Natural killer cell (primary cell): ENCODE measurements at regions not wholly inside any gene's neighbourhood (a gene's known extent, or its start where the extent isn't known, plus 50 kb on each side); places are given as distances from the start of the nearest gene placed in this dataset.

ENCODE experiments used
- ATAC-seq, 3 donors: fragments of 150-1000 bp in 2 of 3; fragments of 200-7000 bp in 1 of 3; cut with Tn5 transposase; 1 replicate in 1 of 3; 2 replicates in 2 of 3; pipeline ENCODE4 v1.10.0; 2021; ENCODE audit warnings: mild to moderate bottlenecking in 2 of 3, moderate library complexity in 2 of 3
- DNase-seq, 2 donors: peaks; one replicate each; pipeline versions ENCODE4 v3.0.0 to v3.0.0-alpha.2; 2013 to 2021; ENCODE audit warnings: mixed read lengths in 1 of 2
- H3K27ac ChIP-seq: one replicate; pipeline ENCODE4 v1.5.1; 2013; ENCODE audit warnings: mild to moderate bottlenecking, low read length
- H3K27me3 ChIP-seq: one replicate; pipeline ENCODE4 v1.6.1; 2013; ENCODE audit warnings: low read length; ENCODE audit not compliant: control insufficient read depth, insufficient read depth
- H3K36me3 ChIP-seq: one replicate; pipeline ENCODE4 v1.6.1; 2013; ENCODE audit warnings: low read length; ENCODE audit not compliant: control insufficient read depth, insufficient read depth
- H3K4me1 ChIP-seq: one replicate; pipeline ENCODE4 v1.6.1; 2013; ENCODE audit warnings: low read length; ENCODE audit not compliant: control insufficient read depth, insufficient read depth
- H3K4me3 ChIP-seq: one replicate; pipeline ENCODE4 v1.5.1; 2013; ENCODE audit warnings: low read length
- H3K9me3 ChIP-seq: one replicate; pipeline ENCODE4 v1.6.1; 2013; ENCODE audit warnings: low read length; ENCODE audit not compliant: control insufficient read depth, insufficient read depth
- H3K27ac Mint-ChIP-seq, 2 donors: one replicate each; pipeline ENCODE4 v1.8.0; 2022; ENCODE audit warnings: mild to moderate bottlenecking in 2 of 2, mixed read lengths in 2 of 2, moderate library complexity in 1 of 2
- H3K27me3 Mint-ChIP-seq, 2 donors: one replicate each; pipeline ENCODE4 v1.8.0; 2022; ENCODE audit warnings: low read depth in 2 of 2, mixed read lengths in 2 of 2
- H3K36me3 Mint-ChIP-seq: one replicate; pipeline ENCODE4 v1.8.0; 2022; ENCODE audit warnings: mixed read lengths
- H3K4me1 Mint-ChIP-seq, 2 donors: one replicate each; pipeline ENCODE4 v1.8.0; 2022; ENCODE audit warnings: mixed read lengths in 2 of 2
- H3K4me3 Mint-ChIP-seq: one replicate; pipeline ENCODE4 v1.8.0; 2022; ENCODE audit warnings: mild to moderate bottlenecking, moderate library complexity, mixed read lengths
- H3K9me3 Mint-ChIP-seq, 2 donors: one replicate each; pipeline ENCODE4 v1.8.0; 2022; ENCODE audit warnings: mixed read lengths in 2 of 2
- WGBS: methylation state at CpG from one replicate; pipeline ENCODE4 v1.1.7; 2013; ENCODE audit warnings: missing lambda C conversion rate; ENCODE audit not compliant: insufficient coverage; 5-methylcytosine and 5-hydroxymethylcytosine counted together
- intact Hi-C: fragments of 100-400 bp; cut with micrococcal nuclease; formaldehyde crosslinking; loops from one replicate; pipeline ENCODE4 v1.14.2; 2022
- TF ChIP-seq, protein P1 (sequence below): fragments of 200-600 bp; IDR thresholded peaks from one replicate; pipeline ENCODE4 v1.8.0; 2022; ENCODE audit warnings: antibody characterized with exemption

DNA sequence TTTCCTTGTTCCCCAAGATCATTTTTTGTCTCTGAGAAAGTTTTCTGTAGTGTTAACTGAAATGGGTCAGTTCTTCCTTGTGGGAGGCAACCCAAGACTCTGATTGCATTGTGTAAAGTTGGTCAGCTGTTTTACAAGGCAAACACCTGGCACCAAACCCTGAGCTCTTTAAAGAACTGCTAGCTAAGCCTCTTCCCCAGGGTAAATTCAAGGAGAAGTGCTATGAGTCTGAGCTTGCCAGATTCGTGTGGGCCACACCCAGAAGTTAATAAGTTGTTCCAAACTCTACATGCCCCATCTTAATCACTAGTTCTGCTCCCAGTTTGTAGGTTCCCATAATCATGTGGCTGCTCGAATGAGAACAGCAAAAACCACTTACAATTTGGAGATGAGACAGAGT is 214.5 kb downstream of the BTG1 start:
- Mint-ChIP-seq H3K4me1 (peaks cover 8 to 10% of the 10 kb centered on the region in 2 donors), H3K36me3 (no peaks in the 10 kb centered on the region), H3K27me3 (no peaks in the 10 kb centered on the region), H3K27ac (no peak overlapping the region), H3K9me3 (no peaks in the 10 kb centered on the region), H3K4me3 (no peak overlapping the region)
- TF ChIP-seq, protein P1, sequence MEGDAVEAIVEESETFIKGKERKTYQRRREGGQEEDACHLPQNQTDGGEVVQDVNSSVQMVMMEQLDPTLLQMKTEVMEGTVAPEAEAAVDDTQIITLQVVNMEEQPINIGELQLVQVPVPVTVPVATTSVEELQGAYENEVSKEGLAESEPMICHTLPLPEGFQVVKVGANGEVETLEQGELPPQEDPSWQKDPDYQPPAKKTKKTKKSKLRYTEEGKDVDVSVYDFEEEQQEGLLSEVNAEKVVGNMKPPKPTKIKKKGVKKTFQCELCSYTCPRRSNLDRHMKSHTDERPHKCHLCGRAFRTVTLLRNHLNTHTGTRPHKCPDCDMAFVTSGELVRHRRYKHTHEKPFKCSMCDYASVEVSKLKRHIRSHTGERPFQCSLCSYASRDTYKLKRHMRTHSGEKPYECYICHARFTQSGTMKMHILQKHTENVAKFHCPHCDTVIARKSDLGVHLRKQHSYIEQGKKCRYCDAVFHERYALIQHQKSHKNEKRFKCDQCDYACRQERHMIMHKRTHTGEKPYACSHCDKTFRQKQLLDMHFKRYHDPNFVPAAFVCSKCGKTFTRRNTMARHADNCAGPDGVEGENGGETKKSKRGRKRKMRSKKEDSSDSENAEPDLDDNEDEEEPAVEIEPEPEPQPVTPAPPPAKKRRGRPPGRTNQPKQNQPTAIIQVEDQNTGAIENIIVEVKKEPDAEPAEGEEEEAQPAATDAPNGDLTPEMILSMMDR: no peak
- Histone ChIP-seq H3K4me3 (no peak overlapping the region), H3K4me1 (no peaks in the 10 kb centered on the region), H3K36me3 (no peaks in the 10 kb centered on the region), H3K27ac (no peak overlapping the region), H3K9me3 (no peaks in the 10 kb centered on the region), H3K27me3 (peaks cover 2% of the 10 kb centered on the region)
- 91% methylated on average over 2 of the region's 2 CpGs for WGBS
- ATAC-seq (no peak), DNase-seq (no peak)
- intact Hi-C loops: no loop called here

DNA sequence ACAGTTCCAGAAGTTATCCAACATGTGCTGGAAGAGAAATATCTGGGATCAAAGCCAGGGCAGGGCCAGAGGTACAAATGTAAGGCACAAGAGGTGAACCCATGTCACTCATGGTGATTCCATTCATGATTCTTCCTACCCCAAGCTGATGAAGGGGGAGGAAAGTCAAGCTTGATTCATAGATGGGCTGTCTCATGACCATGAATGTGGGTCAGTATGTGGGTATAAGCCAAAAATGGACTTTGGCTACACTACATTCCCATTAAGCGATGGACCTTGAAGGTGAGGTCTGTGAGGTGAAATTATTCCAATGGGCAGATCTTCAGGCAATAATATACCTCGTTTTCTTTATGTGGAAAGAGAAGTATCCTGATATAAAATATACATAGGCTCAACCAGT is 217.1 kb downstream of the BTG1 start:
- H3K36me3 ChIP-seq: no peaks in the 10 kb centered on the region
- Mint-ChIP-seq H3K4me1 (peaks cover 8 to 10% of the 10 kb centered on the region in 2 donors), H3K4me3 (no peak overlapping the region), H3K9me3 (no peaks in the 10 kb centered on the region), H3K27ac (no peak overlapping the region), H3K27me3 (no peaks in the 10 kb centered on the region), H3K36me3 (no peaks in the 10 kb centered on the region)
- ATAC-seq (no peak), DNase-seq (no peak)
- H3K4me1 ChIP-seq: no peaks in the 10 kb centered on the region
- peaks cover 2% of the 10 kb centered on the region for H3K27me3 ChIP-seq
- no peaks in the 10 kb centered on the region for H3K9me3 ChIP-seq
- whole genome bisulfite sequencing: no CpG with 5 or more reads among the region's 2 CpGs
- intact Hi-C loops: no loop called here
- TF ChIP-seq, protein P1: no peak
- no peak overlapping the region for H3K27ac ChIP-seq
- H3K4me3 ChIP-seq: no peak overlapping the region

DNA sequence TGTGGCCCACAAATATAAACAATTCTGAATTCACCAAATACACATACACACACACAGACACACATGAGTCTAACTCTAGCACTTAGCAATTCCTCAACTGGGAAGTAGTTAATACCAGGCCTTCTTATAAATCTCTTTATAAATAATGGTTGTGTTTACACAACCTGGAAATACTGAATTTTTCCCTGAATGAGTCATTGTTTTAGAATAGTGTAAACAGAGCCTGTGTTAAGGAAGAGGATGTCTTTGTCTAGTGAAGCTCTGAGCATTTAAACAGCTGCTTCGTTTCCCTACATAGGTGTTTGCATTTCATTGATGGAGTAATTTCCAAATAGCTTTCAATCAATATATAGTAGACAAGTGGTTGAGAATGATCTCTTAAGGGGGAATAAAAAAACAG is 218.8 kb downstream of the BTG1 start:
- Histone ChIP-seq H3K4me1 (no peaks in the 10 kb centered on the region), H3K27ac (no peak overlapping the region), H3K4me3 (no peak overlapping the region), H3K36me3 (no peaks in the 10 kb centered on the region), H3K27me3 (peaks cover 2% of the 10 kb centered on the region), H3K9me3 (no peaks in the 10 kb centered on the region)
- intact Hi-C loops: no loop called here
- WGBS: no CpG with 5 or more reads among the region's 1 CpG
- DNase-seq: no peak
- no peak for ATAC-seq
- no peak overlapping the region for H3K27ac Mint-ChIP-seq
- TF ChIP-seq, protein P1: no peak
- H3K27me3 Mint-ChIP-seq: no peaks in the 10 kb centered on the region
- H3K9me3 Mint-ChIP-seq: no peaks in the 10 kb centered on the region
- H3K4me1 Mint-ChIP-seq: peaks cover 7 to 10% of the 10 kb centered on the region in 2 donors
- no peaks in the 10 kb centered on the region for H3K36me3 Mint-ChIP-seq
- H3K4me3 Mint-ChIP-seq: no peak overlapping the region

DNA sequence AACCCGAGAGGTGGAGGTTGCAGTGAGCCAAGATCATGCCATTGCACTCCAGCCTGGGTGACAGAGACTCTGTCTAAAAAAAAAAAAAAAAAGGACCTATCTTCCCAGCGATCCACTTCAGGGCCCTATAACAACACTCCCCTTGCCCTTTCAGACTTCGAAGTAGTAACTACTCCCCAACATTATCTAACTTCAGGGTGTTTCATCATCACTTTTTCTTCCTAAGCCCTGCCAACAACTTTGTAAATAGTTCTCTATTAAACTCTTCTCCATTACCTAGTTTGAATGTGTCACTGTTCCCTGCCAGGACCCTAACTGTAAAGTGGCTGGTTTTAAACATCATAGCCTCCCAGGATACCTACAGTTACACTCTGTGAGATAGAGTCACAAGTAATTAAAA is 220.8 kb downstream of the BTG1 start:
- 94% methylated on average over 3 of the region's 3 CpGs for WGBS
- H3K36me3 ChIP-seq: no peaks in the 10 kb centered on the region
- no peak overlapping the region for H3K4me3 ChIP-seq
- intact Hi-C loops: no loop called here
- H3K4me1 ChIP-seq: no peaks in the 10 kb centered on the region
- H3K36me3 Mint-ChIP-seq: no peaks in the 10 kb centered on the region
- H3K27me3 Mint-ChIP-seq: no peaks in the 10 kb centered on the region
- TF ChIP-seq, protein P1: no peak
- no peak for DNase-seq
- H3K9me3 ChIP-seq: no peaks in the 10 kb centered on the region
- no peak overlapping the region for H3K4me3 Mint-ChIP-seq
- no peak overlapping the region for H3K27ac ChIP-seq
- no peak overlapping the region for H3K27ac Mint-ChIP-seq
- no peaks in the 10 kb centered on the region for H3K27me3 ChIP-seq
- H3K9me3 Mint-ChIP-seq: no peaks in the 10 kb centered on the region
- no peak for ATAC-seq
- peaks cover 0 to 13% of the 10 kb centered on the region in 2 donors for H3K4me1 Mint-ChIP-seq
